ENCODE measurements at regions not wholly inside any gene's neighbourhood (a gene's known extent, or its start where the extent isn't known, plus 50 kb on each side); places are given as distances from the start of the nearest gene placed in this dataset.

DNA sequence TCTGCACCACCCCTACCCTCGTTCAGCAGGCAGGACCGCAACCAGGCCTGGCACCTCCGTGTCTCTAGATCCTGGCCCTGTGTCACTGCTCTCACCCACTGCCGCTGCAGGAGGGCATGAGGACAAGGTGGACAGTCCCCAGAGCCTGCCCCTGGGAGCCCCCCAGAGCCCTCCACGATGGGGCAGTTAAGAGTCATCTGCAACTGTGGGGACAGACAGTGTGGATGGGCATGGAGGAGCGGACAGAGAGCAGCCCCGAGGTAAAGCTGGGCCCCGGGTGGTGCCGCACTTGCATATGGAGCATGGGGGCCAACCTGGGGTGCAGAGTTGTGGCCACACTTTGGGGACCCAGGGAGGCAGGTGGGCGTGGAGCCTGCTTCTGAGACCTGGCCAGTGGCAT is 905.1 kb upstream of the USP15 start:
- TF ChIP-seq, protein P1, sequence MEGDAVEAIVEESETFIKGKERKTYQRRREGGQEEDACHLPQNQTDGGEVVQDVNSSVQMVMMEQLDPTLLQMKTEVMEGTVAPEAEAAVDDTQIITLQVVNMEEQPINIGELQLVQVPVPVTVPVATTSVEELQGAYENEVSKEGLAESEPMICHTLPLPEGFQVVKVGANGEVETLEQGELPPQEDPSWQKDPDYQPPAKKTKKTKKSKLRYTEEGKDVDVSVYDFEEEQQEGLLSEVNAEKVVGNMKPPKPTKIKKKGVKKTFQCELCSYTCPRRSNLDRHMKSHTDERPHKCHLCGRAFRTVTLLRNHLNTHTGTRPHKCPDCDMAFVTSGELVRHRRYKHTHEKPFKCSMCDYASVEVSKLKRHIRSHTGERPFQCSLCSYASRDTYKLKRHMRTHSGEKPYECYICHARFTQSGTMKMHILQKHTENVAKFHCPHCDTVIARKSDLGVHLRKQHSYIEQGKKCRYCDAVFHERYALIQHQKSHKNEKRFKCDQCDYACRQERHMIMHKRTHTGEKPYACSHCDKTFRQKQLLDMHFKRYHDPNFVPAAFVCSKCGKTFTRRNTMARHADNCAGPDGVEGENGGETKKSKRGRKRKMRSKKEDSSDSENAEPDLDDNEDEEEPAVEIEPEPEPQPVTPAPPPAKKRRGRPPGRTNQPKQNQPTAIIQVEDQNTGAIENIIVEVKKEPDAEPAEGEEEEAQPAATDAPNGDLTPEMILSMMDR (IDR thresholded peaks at IDR 0.05) = no peak
- TF ChIP-seq EP300 (IDR thresholded peaks at IDR 0.05) (no peak), POLR2A (IDR thresholded peaks at IDR 0.05) (no peak)
